Pancreas (tissue), 10 donors: ENCODE measurements at regions not wholly inside any gene's neighbourhood (a gene's known extent, or its start where the extent isn't known, plus 50 kb on each side); places are given as distances from the start of the nearest gene placed in this dataset.

Experiments used
- ATAC-seq, 4 donors: fragments of 200-7000 bp; cut with Tn5 transposase; one replicate each; pipeline versions ENCODE4 v1.8.0 to v1.9.1; 2020; ENCODE audit warnings: mild to moderate bottlenecking in 4 of 4, moderate library complexity in 4 of 4
- DNase-seq, 6 donors: peaks; one replicate each; pipeline ENCODE4 v3.0.0-alpha.2; 2020
- FAIRE-seq: peaks from 2 replicates; lab custom pipeline; 2012; peaks lifted over from hg19 to GRCh38; lab: Jason Lieb, UNC
- H3K27ac ChIP-seq, 4 donors: fragments of 200-600 bp; sonication (generic); 1 replicate in 3 of 4; 2 replicates in 1 of 4; pipeline versions ENCODE4 v1.5.0 to v1.8.0; 2020
- H3K27me3 ChIP-seq, 4 donors: fragments of 200-600 bp; one replicate each; pipeline ENCODE4 v1.8.0; 2021
- H3K36me3 ChIP-seq, 3 donors: fragments of 200-600 bp; sonication (generic) in 1 of 3; one replicate each; pipeline versions ENCODE4 v1.5.0 to v1.8.0; 2020 to 2021
- H3K4me1 ChIP-seq, 3 donors: fragments of 200-600 bp; one replicate each; pipeline ENCODE4 v1.8.0; 2021
- H3K4me3 ChIP-seq, 4 donors: fragments of 200-600 bp; sonication (generic) in 2 of 4; one replicate each; pipeline versions ENCODE4 v1.5.0 to v1.8.0; 2020 to 2021
- H3K9me3 ChIP-seq, 4 donors: fragments of 200-600 bp; one replicate each; pipeline ENCODE4 v1.8.0; 2021
- WGBS, 2 donors: extraction: QIAGEN DNeasy Blood & Tissue Kit; methylation state at CpG; one replicate each; pipeline ENCODE4 v1.1.7; 2013; 5-methylcytosine and 5-hydroxymethylcytosine counted together
- intact Hi-C, 3 donors: fragments of 100-400 bp; cut with DNase I; formaldehyde crosslinking; loops; one replicate each; pipeline versions ENCODE4 v1.11.1 to v1.14.2; 2022
- TF ChIP-seq, protein P1 (sequence below), 4 donors: fragments of 200-600 bp; sonication (generic) in 3 of 4; IDR thresholded peaks; one replicate each; pipeline versions ENCODE4 v1.5.0 to v1.8.0; 2021; ENCODE audit warnings: antibody characterized with exemption in 4 of 4
- donor health status: healthy with polysubstance abuse.
- donor health status: DM: no; HTN: no; CAD: no; lungs with moderate emphysema.
- donor health status: DM: no; HTN: no; CAD: no.
- donor health status: control.
- donor health status: control.
- donor health status: Bipolar disorder and iron deficiency.
- donor health status: DM: yes; HTN: yes; CAD: no.
- donor health status: DM: no; HTN: no; CAD: no.
- donor health status: DM: no; HTN: no; CAD: no.
- donor health status: DM: yes; HTN: yes; CAD: no.

- Histone ChIP-seq H3K27me3 (no peaks in the 10 kb centered on the region), H3K27ac (no peak overlapping the region), H3K4me3 (no peak overlapping the region), H3K9me3 (no peaks in the 10 kb centered on the region), H3K36me3 (no peaks in the 10 kb centered on the region), H3K4me1 (no peaks in the 10 kb centered on the region)
- intact Hi-C loops: no loop called here
- FAIRE-seq: no peak
- WGBS, 2 donors: 14 to 26% methylated on average over 3 of the region's 3 CpGs
- ATAC-seq: no peak
- DNase-seq: no peak
- TF ChIP-seq, protein P1, sequence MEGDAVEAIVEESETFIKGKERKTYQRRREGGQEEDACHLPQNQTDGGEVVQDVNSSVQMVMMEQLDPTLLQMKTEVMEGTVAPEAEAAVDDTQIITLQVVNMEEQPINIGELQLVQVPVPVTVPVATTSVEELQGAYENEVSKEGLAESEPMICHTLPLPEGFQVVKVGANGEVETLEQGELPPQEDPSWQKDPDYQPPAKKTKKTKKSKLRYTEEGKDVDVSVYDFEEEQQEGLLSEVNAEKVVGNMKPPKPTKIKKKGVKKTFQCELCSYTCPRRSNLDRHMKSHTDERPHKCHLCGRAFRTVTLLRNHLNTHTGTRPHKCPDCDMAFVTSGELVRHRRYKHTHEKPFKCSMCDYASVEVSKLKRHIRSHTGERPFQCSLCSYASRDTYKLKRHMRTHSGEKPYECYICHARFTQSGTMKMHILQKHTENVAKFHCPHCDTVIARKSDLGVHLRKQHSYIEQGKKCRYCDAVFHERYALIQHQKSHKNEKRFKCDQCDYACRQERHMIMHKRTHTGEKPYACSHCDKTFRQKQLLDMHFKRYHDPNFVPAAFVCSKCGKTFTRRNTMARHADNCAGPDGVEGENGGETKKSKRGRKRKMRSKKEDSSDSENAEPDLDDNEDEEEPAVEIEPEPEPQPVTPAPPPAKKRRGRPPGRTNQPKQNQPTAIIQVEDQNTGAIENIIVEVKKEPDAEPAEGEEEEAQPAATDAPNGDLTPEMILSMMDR (IDR thresholded peaks at IDR 0.05): no peak
Measured at GRCh38 chr22:48288376-48288940, 1526.0 kb downstream of the TBC1D22A start.

- no peaks in the 10 kb centered on the region for H3K9me3 ChIP-seq
- 38 to 41% methylated on average over 5 of the region's 5 CpGs for WGBS, 2 donors
- FAIRE-seq: no peak
Measured at GRCh38 chr22:48287031-48287430, 1524.6 kb downstream of the TBC1D22A start.

DNA sequence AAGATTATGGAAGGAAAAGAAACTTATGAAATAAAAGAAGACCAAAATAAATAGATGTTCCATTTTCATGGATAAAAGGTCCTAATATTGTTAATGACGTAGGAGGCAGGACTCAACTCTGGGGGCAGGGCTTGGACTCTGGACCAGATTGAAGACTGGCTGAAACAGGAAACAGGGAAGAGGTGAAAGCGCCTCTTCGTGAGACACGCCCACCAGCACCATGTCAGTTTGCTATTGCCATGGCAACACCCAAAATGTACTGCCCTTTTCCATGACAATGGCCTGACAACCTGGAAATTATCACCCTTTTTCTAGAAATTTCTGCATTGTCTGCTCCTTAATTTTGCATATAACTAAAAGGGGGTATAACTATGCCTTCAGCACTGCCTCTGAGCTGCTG, 1522.2 kb downstream of the TBC1D22A start:
- Histone ChIP-seq H3K27me3 (peaks cover 0 to under 1% (median 0%) of the 10 kb centered on the region in 4 donors), H3K9me3 (no peaks in the 10 kb centered on the region), H3K4me1 (no peaks in the 10 kb centered on the region), H3K4me3 (no peak overlapping the region), H3K36me3 (no peaks in the 10 kb centered on the region), H3K27ac (no peak overlapping the region)
- 65 to 80% methylated on average over 4 of the region's 4 CpGs for WGBS, 2 donors
- no peak for ATAC-seq
- TF ChIP-seq, protein P1 (IDR thresholded peaks at IDR 0.05): no peak
- no peak for DNase-seq
- no peak for FAIRE-seq
- intact Hi-C loops: no loop called here

More at GRCh38 chr22:48287031-48287430, 1524.6 kb downstream of the TBC1D22A start:
- Histone ChIP-seq H3K36me3 (no peaks in the 10 kb centered on the region), H3K4me3 (no peak overlapping the region), H3K27ac (no peak overlapping the region), H3K4me1 (no peaks in the 10 kb centered on the region), H3K27me3 (no peaks in the 10 kb centered on the region)
- DNase-seq (no peak), ATAC-seq (no peak)
- intact Hi-C loops: no loop called here
- TF ChIP-seq, protein P1 (IDR thresholded peaks at IDR 0.05): no peak

- no peak overlapping the region for H3K27ac ChIP-seq
- FAIRE-seq (no peak), DNase-seq (no peak), ATAC-seq (no peak)
- TF ChIP-seq, protein P1 (IDR thresholded peaks at IDR 0.05): no peak
- 66 to 78% methylated on average over 2 of the region's 2 CpGs for WGBS, 2 donors
- intact Hi-C loops: no loop called here
- H3K9me3 ChIP-seq: no peaks in the 10 kb centered on the region
- H3K4me1 ChIP-seq: no peaks in the 10 kb centered on the region
- H3K27me3 ChIP-seq: peaks cover 0 to 5% (median 0%) of the 10 kb centered on the region in 4 donors
- H3K4me3 ChIP-seq: no peak overlapping the region
- no peaks in the 10 kb centered on the region for H3K36me3 ChIP-seq
Measured at GRCh38 chr22:48282804-48283203, 1520.4 kb downstream of the TBC1D22A start.

- TF ChIP-seq, protein P1 (IDR thresholded peaks at IDR 0.05): no peak
Measured at GRCh38 chr22:48279461-48279756, 1517.0 kb downstream of the TBC1D22A start.

More at GRCh38 chr22:48279461-48279756, 1517.0 kb downstream of the TBC1D22A start:
- FAIRE-seq: no peak
- Histone ChIP-seq H3K27me3 (peaks cover 0 to 5% (median 0%) of the 10 kb centered on the region in 4 donors), H3K36me3 (no peaks in the 10 kb centered on the region), H3K27ac (no peak overlapping the region), H3K4me1 (no peaks in the 10 kb centered on the region), H3K4me3 (no peak overlapping the region), H3K9me3 (no peaks in the 10 kb centered on the region)
- no peak for ATAC-seq
- intact Hi-C loops: no loop called here
- 56 to 69% methylated on average over 6 of the region's 6 CpGs for WGBS, 2 donors
- no peak for DNase-seq
